ENCODE measurements at regions not wholly inside any gene's neighbourhood (a gene's known extent, or its start where the extent isn't known, plus 50 kb on each side); places are given as distances from the start of the nearest gene placed in this dataset.
"Not testable (repeated sequence)": the region's sequence is repeated elsewhere in the genome, so short reads cannot be mapped to it uniquely, and the experiment has no call there.

DNA sequence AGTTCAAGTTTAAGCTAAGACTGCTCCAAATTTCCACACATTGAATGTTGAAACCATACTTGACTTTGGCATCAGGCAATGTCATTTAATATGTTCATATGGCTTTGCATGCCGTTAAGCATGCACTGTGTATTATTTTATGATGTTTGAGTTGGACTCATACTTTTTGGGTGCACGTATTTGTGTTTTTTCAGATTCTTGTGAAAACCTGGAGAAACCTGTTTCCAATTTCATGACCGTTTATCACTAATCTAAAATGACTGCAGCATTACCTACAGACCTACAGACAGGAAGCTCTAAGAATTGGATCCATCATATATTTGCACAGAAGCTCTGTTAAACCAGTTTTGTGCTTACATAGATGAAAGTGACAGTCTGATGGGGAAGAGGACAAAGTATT is 1093.0 kb upstream of the INTU start:
- FAIRE-seq: no peak

DNA sequence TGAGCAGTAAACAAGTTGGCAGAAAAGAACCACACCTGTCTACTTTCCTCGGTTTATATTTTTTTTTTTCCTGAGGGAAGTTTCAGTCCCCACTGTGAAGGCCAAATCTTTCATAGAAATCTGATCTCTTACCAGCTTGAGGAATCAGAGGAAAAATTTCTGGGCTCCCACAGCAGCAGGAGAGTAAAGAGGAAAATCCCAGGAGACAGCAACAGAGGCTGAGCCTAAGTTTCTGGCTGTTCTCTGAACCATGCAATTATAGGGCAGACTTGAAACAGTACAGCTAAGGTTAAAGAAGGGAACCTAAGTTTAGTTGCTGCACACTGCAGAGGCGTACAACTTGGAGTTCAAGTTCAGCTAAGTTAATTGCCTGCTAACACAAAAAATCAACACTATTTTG is 1090.9 kb upstream of the INTU start:
- no peak for FAIRE-seq

DNA sequence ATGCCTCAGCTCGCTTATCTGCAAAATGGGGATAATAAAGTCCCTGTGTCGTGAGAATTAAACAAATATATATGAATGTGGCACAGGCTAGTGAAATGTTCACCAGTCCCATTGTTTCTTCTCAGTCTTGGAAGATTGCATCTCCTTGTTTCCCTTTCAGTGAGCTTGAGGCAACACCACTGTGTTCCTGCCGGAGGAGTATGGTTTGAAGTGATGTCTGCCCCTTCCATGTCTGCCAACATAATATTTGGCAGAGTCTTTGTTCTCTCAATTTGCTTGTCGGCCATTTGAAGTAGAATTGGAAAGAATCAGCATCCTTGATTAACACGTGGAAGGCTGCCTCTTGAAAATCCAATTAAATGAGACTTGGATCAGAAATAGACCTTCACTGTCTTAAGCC is 1088.5 kb upstream of the INTU start:
- FAIRE-seq: no peak

DNA sequence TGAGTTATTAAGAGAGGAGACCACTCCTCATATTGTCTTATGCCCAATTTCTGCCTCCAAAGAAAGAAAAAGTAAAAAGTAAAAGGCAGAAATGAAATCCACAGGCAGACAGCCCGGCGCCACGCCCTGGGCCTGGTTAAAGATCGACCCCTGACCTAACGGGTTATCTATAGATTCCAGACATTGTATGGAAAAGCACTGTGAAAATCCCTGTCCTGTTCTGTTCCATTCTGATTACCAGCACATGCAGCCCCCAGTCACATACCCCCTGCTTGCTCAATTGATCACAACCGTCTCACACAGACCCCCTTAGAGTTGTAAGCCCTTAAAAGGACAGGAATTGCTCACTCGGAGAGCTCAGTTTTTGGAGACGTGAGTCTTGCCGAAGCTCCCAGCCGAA is 1086.6 kb upstream of the INTU start:
- not testable (repeated sequence) for FAIRE-seq

DNA sequence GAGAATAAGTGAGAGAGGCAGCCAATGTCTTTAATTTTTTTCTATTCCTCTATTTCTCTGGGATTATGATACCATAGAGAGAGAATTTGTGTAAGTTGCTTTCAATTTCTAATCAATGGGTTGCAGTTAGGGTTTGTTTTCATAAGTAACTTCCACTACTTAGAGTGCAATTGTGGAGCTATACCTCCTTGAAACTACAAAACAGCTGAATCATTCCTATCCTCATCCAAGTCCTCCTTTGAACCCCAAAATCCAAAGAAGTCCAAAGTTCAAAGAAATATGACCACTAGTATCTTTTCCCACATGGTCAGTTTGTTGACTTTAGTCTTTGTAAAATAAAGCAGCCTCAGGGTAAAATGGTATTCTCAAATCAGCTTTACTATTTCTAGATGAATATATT is 1085.4 kb upstream of the INTU start:
- no peak for FAIRE-seq

DNA sequence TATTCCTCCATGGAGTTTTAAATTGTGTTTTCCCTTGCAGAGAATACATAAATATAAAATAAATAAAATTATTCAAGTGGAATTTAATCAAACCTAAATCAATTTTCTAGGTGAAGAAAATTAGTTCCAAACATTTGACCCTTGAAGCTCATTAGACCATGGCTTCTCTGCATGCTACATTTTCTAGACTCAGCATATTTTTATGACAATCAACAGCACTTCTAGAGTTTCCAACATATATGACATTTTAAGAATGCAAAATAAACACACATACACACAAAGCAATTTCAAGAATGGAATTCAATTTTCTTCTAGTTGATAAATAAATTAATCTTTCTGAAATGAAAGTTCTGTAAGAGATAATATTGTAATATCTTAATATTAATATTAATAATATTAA is 1083.9 kb upstream of the INTU start:
- no peak for FAIRE-seq

DNA sequence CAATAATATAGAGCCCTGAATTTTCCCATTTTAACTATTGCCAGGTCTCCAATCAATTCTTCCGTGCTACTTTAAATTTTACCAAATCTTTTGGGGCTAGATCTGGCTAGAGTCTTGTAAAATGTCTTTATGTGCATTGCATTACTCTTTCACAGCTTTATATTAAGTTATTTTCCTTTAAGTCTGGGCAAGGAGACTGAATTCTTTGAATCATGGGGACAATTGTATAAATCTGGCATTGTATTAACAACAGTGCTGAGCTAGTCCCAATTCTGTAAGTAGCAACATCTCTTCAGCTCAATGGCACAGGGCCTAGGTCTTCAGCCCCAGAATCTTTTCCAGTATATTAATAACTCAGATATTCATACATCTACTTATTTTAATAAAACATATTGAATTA is 1080.4 kb upstream of the INTU start:
- FAIRE-seq: no peak

DNA sequence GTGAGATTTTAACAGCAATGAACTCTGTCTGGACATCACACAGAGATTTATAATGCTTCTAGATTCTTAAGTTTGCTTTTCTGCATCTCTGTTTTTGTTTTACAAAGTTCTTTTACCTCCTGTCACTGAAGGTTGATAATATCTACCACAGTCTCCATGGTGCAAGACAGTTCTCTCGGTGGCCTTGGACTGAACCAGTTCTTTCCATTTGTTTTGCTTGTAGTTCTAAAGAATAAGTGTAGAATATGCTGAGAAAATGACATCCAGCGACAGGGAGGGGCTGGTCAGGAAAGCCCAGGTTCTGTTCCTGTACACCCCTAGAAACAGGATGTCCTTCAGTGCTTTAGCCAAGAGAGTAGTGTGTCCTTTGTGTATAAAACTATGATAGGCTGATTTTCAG is 1079.5 kb upstream of the INTU start:
- no peak for FAIRE-seq

DNA sequence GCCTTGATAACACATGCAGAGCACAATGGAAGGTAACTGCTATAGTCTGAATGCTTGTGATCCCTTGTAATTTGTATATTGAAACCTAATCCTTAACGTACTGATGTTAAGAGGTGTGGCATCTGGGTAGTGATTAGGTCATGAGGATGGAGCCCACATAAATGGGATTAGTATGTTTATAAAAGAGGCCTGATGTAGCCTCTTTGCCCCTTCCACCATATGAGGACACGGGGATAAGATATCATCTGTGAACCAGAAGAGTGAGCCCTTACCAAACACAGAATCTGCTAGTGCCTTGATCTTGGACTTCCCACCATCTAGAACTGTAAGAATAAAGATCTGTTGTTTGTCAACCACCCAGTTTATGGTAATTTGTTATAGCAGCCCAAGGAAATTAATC is 1074.2 kb upstream of the INTU start:
- no peak for FAIRE-seq

DNA sequence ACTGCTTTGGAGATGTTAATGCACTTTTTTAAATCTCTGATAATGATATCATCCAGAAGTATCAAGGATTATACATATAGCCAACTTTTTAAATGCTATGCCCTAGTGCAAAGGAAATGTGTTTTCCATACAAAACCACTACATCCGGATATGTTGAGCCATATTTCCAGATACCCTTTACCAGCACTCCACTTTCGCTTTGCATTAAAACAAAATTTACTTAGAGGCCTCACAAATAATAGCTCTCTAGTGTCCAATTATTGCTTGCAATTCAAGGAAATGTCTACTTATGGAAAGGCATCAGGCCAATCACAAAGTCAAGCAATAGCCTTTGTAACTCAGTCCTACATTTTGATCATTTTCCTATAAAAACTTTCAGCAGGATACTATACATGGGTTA is 1072.8 kb upstream of the INTU start:
- FAIRE-seq: no peak

DNA sequence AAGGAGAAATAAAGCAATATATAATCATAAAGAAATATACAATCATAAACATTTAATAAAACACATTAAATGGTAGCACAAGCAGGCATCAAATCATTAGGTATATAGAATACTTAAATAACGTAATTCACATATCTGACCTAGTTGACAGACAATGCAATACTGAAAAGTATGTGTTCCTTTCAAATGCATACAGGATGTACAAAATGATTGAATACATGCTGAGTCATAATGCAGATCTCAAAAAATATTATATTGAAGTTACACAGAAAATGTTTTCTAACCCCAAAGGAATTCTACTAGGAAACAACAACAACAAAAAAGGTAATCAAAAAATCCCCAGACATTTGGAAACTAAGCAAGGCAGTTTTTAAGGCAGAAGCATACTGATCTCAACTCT is 1072.0 kb upstream of the INTU start:
- no peak for FAIRE-seq

DNA sequence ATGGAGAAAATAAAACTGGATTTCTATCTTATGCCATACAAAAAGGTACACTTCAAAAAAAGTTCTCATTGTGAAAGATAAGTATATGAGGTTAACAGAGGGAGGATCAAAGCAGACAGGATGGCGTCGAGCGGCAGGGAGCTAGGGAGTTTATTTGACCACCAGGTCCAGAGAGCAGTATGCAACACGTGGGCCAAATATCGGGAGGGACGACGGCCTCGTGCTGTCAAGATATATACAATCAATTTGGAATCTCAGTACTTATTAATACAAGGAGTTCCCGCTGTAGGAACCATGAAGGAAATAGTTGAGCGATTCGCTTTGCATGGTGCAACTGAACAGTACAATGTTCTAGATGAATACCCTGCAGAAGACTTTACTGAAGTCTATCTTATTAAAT is 1069.4 kb upstream of the INTU start:
- FAIRE-seq: no peak

DNA sequence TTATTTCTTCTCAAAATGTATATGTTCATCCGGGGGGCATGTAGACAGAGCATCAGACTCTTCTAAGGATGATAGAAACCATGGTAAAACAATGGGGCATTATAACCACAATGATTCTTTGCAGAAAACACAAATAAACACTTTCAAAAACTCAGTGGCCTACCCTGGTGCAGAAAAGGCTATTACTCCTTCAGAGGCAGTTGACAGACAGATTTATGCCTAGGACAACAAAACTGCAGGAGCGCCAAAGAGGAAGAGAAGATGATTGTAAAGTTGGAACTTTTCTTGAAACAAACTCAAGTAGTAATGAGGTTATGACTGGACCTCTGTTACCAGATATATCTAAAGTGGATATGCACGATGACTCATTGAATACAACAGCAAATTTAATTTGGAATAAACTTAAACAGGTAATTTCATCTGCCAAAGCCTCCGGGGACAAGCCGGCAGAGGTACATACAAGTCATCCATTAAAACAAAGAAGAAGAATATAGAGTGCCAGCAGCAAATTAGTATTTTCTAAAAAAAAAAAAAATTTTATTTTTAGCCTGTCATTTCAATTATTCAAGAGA is 1068.4 kb upstream of the INTU start:
- no peak for FAIRE-seq

DNA sequence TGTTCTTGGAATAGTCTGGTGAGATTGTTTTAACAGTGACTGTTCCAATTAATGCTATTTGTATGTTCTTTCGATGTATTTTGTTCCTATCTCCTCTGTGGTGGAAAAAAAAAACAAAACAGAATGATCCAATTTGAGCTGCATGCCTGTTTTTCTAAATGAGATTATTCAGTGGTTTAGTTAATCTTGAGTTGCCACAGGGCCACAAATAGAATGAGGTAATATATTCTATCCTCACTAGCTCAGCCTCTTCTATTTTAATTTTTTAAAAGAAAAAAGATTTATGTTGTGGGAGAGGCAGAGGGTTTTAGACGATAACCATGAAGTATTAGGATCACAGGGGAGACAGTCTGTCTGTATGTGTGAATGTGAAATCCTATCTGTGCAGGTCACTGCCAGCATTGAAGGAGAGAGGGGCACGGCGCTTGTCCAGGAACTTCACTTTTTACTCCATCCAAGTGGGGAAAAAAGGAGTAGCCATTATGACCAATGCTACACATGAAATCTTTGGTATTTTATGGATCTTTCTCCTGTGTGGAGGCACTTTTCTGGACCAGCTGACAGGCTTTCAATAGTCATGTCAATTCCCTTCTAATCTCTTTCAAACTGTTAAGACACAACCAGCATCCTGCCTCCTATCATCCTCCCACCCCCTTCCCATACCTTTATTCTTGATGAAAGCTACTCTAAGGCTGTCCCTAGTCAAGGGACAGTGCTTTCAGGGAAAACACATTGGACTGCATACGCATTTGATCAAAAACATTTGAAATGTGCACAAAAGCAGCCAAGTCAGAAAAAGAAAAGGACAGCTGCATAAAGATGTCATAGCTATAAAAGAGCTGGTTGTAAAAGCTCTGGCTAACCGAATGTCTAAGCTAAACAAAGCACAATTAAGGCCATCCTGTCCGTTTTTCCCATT is 1063.8 kb upstream of the INTU start:
- FAIRE-seq: no peak

DNA sequence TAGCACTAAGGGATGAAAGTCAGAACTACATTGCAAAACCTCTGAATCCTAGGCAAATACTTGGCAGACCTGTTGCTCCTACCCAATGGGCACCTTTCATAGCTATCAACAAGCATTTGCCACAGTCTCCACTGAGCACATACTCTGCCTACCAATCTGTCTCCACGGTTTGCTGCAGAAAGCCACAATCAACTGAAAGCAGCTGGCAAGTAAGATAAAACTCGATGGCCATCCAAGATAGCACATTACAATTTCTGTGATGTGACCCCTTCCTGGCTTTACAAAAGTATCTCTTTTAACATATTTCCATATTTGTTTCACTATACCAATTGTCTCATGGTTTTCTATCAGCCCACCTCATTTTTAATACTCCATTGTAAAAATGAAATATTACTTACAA is 1060.5 kb upstream of the INTU start:
- FAIRE-seq: no peak

DNA sequence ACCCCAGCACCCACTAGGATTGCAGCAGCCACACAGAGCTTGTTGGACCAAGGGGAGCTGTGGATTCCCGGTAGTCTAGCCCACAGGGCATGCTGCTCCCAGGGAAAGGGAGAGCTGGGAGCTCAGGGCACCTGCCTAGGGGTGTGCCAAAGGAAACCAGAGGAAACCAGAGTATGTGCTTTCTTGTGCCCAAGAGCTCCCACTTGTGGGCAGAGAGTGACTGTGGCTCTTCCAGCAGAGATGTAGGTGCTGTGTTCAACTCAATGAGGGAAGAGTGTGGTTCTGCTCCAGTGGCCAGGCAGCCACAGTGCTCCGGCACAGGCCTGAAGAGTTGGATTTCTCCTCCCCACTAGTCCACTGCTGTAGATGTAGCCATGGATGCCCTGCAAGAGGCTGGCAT is 1050.0 kb upstream of the INTU start:
- no peak for FAIRE-seq

DNA sequence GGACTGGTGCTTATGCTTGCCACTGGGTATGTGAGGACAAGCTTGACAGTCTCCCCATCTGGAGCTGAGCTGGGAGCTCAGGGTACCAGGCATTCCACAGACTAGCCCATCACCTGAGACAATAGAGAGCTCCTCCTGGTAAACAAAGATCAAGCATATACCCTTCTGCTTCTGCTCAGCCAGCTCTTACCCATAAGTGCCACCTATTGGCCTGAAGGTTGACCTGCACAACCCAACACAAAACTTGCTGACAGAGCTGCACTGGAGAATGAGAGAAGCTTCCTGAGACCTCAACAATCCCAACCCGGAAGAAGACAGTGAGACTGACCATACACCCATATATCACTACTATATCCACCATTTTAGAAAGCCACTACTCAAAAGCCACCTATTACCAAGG is 1049.2 kb upstream of the INTU start:
- FAIRE-seq: no peak

DNA sequence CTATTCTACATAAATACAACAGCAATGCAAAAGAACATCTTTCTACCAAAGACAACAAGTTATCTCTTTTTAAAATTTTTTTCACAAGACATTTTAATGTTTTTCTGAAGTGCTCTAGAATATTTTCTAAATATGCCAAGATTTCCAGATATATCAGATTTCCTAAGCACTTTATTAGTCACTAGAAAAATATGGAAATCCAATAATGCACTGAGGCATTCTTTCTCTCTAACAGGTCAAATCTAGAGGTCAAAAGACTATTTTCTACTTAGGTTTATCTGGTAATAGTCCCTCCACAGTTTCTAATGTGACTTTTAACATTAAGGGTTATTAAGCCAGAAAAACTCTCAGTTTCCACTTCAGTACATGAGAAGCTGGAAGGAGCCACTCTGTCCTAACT is 1041.2 kb upstream of the INTU start:
- FAIRE-seq: no peak

DNA sequence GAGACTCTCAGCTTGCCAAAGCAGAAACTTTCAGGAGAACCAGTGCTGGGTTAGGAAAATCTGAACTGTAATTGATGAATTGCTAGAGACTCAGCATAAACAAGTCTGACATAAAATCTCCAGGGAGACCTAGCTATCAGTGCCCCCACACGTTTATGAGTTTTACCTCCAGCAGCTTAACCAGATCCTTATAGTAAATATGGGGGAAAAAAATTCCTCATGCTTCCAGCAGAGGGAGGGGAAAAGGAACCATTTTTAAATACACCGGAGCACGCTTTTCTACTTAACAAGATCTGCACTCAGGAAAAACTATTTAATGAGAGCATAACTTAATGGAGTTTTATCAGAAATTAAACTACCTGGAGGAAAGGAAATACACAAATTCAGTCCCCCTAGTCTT is 1040.7 kb upstream of the INTU start:
- no peak for FAIRE-seq

DNA sequence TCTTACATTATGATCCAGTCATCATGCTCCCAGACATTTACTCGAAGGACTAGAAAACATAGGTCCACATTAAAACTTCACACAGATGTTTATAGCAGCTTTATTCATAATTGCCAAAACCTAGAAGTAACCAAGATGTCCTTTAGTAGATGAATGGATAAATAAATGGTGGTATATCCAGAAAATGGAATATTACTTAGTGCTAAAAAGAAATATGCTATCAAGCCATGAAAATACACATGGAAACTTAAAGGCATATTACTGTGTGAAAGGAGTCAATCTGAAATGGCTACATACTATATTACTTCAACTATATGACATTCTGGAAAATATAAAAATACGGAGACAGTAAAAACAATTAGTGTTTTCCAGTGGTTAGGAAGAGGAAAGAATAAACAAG is 1039.1 kb upstream of the INTU start:
- FAIRE-seq: no peak

DNA sequence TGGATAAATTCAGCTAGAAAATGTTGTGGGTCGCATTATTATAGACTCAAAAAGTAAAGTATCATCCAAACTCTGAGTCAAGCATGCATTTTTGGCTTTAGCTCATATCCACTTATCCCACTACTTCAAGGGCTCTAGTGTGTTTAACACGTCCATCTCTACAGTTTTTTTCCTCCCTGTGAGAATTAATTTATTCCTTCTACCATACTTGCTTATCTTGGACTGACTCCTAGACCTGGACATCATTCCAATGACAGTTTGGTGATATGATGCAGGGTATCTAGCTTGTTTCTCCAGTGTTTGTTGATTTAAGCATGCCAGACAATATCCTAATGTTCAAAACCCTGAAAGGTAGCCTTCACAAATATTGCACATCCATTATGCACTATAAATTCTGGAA is 1037.1 kb upstream of the INTU start:
- no peak for FAIRE-seq

DNA sequence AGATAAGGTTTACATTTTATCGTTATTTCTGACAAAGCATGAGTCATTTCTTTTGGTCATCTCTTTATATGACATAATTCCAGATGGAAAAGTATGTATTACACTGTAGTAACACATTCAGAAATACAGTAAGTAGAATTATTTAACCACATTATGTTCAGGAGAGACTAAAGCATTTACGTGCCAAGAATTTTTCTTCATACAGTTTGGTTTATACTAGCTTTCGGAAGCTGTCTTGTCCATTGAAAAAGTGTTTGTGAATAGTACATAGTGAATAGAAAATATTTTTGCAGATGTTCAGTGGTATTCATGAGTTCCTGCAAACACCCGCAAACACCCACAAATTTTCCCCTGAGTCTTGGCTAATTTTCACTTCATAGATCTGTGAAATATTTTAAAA is 1033.0 kb upstream of the INTU start:
- no peak for FAIRE-seq

DNA sequence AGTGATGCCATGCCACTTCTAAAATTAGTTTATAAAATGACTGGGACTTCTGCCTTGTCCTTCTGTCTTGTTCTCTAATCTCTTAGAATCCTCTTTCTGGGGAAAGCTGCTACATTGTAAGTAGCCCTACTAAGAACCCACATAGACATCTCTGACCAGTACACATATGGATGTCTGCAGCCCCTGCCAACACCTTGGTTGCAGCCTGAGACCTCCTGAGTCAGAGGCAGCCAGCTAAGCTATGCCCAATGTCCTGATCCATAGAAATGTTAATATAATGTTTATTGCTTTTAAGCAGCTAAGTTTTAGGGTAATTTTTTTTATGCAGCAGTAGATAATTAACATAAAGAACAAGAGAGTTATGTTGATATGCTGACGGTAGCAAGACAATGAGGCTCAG is 1029.5 kb upstream of the INTU start:
- FAIRE-seq: no peak

DNA sequence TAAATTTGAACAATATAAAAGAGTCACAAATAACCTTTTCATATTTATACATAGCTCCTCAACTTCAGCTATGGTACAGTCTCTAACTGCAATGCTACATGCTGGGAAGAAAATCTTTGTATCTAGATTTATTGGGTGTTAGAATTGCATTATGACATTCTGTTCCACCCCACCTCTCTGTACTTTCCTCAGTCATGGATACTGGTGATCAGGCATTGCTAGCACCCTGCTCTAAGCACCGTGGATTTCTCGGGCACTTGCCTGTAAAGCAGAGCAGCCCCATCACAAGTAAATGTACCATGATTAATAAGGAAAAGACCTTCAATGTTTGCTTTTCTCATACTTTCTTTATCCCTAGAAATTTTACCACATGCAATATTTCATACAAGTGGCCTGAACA is 1028.9 kb upstream of the INTU start:
- no peak for FAIRE-seq

All from endometrium (tissue), 2 donors.